ENCODE measurements at regions not wholly inside any gene's neighbourhood (a gene's known extent, or its start where the extent isn't known, plus 50 kb on each side); places are given as distances from the start of the nearest gene placed in this dataset.

- Histone ChIP-seq H3K27ac (no peak overlapping the region), H3K36me3 (replicated peaks) (peaks cover 33% of the 10 kb centered on the region), H3K27me3 (replicated peaks) (no peaks in the 10 kb centered on the region), H3K4me3 (ENCODE audit: low read depth, low read length) (no peak overlapping the region)
- TF ChIP-seq, protein P1, sequence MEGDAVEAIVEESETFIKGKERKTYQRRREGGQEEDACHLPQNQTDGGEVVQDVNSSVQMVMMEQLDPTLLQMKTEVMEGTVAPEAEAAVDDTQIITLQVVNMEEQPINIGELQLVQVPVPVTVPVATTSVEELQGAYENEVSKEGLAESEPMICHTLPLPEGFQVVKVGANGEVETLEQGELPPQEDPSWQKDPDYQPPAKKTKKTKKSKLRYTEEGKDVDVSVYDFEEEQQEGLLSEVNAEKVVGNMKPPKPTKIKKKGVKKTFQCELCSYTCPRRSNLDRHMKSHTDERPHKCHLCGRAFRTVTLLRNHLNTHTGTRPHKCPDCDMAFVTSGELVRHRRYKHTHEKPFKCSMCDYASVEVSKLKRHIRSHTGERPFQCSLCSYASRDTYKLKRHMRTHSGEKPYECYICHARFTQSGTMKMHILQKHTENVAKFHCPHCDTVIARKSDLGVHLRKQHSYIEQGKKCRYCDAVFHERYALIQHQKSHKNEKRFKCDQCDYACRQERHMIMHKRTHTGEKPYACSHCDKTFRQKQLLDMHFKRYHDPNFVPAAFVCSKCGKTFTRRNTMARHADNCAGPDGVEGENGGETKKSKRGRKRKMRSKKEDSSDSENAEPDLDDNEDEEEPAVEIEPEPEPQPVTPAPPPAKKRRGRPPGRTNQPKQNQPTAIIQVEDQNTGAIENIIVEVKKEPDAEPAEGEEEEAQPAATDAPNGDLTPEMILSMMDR (IDR thresholded peaks at IDR 0.05; ENCODE audit: low read depth, low read length, missing control alignments) = no peak
- in situ Hi-C loops (cut with HindIII; ENCODE audit: low pct_ligation_motif_present, low sequenced_read_pairs) = no loop called here
- no peak for DNase-seq
Measured at GRCh38 chr19:5205937-5206750, 134.5 kb downstream of the PTPRS start.

DNA sequence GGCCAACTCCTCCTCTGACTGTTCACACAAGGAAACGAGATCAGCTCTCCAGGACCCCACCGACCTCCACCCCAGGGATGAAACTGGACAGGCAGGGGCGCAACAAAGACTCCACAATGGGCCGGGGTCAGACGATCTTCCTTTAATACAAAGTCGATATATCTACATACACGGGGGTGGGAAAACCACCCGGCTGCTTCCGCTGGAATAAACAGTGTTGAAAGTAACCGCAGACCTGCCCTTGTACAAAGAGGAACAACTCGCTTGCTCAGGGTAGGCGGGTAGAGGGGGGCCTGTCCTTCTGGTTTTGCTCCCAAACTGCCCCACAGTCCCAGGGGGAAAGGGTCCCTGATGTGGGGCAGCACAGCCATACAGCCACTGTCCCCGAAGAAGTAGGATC lies 135.2 kb downstream of the PTPRS start:
- TF ChIP-seq, protein P1 (IDR thresholded peaks at IDR 0.05; ENCODE audit: low read depth, low read length, missing control alignments) = no peak
- in situ Hi-C loops (cut with HindIII; ENCODE audit: low pct_ligation_motif_present, low sequenced_read_pairs) = no loop called here
- Histone ChIP-seq H3K27ac (no peak overlapping the region), H3K4me3 (ENCODE audit: low read depth, low read length) (no peak overlapping the region), H3K36me3 (replicated peaks) (peaks cover 26% of the 10 kb centered on the region), H3K27me3 (replicated peaks) (no peaks in the 10 kb centered on the region)
- no peak for DNase-seq

DNA sequence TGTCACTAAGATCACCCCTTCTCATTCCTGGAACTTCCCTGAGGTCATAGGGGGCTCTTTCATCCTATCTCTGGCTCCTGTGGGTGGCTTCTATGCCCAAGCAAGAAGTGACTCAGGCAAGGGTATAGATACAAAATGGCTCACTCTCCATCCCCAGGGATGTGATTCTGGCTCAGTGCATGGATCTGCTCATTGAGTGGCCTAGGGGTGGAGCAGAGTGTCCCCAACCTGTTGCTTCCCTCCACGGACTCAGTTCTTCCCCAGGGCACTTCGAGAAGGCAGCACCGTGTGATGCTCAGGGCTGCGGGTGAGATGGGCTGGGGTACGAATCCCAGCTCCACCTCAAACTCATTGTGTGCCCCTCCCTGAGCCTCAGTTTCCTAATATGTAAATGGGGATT lies 136.4 kb downstream of the PTPRS start:
- H3K27ac ChIP-seq = no peak overlapping the region
- no peak for DNase-seq
- TF ChIP-seq, protein P1 (IDR thresholded peaks at IDR 0.05; ENCODE audit: low read depth, low read length, missing control alignments) = no peak

More for the DNA sequence above, 136.4 kb downstream of the PTPRS start:
- H3K27me3 ChIP-seq (replicated peaks) = no peaks in the 10 kb centered on the region
- in situ Hi-C loops (cut with HindIII; ENCODE audit: low pct_ligation_motif_present, low sequenced_read_pairs) = no loop called here
- peaks cover 17% of the 10 kb centered on the region for H3K36me3 ChIP-seq (replicated peaks)
- no peak overlapping the region for H3K4me3 ChIP-seq (ENCODE audit: low read depth, low read length)
